ENCODE measurements at regions not wholly inside any gene's neighbourhood (a gene's known extent, or its start where the extent isn't known, plus 50 kb on each side); places are given as distances from the start of the nearest gene placed in this dataset.

DNA sequence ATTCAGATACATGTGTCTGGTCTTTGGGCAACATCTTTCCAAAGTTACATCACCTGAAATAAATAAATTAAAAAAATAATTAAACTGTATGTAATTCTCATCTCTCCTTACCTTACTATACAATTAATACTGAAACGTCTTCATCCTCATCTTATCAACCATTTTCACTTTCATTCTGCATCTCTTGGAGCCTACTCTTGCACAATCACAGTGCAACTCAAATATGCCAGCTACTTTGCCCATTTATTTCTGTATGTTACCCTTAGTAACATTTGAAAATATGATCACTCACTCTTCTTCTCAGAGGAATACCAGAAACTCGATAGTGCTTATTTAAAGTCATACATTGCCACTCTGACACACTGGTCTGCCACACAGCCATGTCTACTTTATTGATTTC lies 1357.1 kb upstream of the CADM2 start:
- Histone ChIP-seq H3K14ac (ENCODE audit: insufficient read depth, low read length) (no peak overlapping the region), H3K4me1 (ENCODE audit: insufficient read depth, low read length) (no peaks in the 10 kb centered on the region), H3K79me2 (ENCODE audit: insufficient read depth, low read length) (no peaks in the 10 kb centered on the region), H4K20me1 (ENCODE audit: control insufficient read depth, insufficient read depth, insufficient read length) (no peaks in the 10 kb centered on the region), H3K9me3 (ENCODE audit: control insufficient read depth, low read depth, low read length) (no peaks in the 10 kb centered on the region), H2BK20ac (ENCODE audit: low read depth, low read length, poor library complexity, severe bottlenecking) (no peak overlapping the region), H3K18ac (ENCODE audit: insufficient read length, low read depth, low read length) (no peak overlapping the region), H3K27me3 (ENCODE audit: insufficient read depth, low read length) (no peaks in the 10 kb centered on the region), H2BK5ac (ENCODE audit: insufficient read length, low read length) (no peak overlapping the region), H2BK120ac (ENCODE audit: low read depth, low read length, poor library complexity, severe bottlenecking) (no peak overlapping the region), H4K91ac (ENCODE audit: insufficient read length, low read depth, low read length) (no peak overlapping the region), H2AFZ (ENCODE audit: low read length) (no peak overlapping the region), H4K8ac (replicated peaks; ENCODE audit: insufficient read length, low read depth, low read length) (no peak overlapping the region), H2BK12ac (ENCODE audit: insufficient read length, low read depth, low read length) (no peak overlapping the region), H3K56ac (ENCODE audit: insufficient read length, low read depth, low read length) (no peak overlapping the region), H2AK5ac (ENCODE audit: insufficient read length, low read length) (no peak overlapping the region), H3K9ac (ENCODE audit: extremely low read depth, insufficient read length, low read length) (no peak overlapping the region), H3T11ph (ENCODE audit: low read length) (no peak overlapping the region), H3K4me2 (ENCODE audit: insufficient read depth, insufficient read length, low read length) (no peak overlapping the region), H3K23me2 (ENCODE audit: insufficient read length, low read depth, low read length, poor library complexity, severe bottlenecking) (no peaks in the 10 kb centered on the region), H2BK15ac (ENCODE audit: low read depth, low read length) (no peak overlapping the region), H3K79me1 (ENCODE audit: insufficient read depth, low read depth, low read length, poor library complexity, severe bottlenecking) (no peaks in the 10 kb centered on the region), H4K5ac (ENCODE audit: insufficient read length, low read depth, low read length) (no peak overlapping the region), H3K27ac (ENCODE audit: insufficient read length, low read depth, low read length) (no peak overlapping the region), H3K4ac (ENCODE audit: low read depth, low read length) (no peak overlapping the region), H3K23ac (ENCODE audit: insufficient read length, low read depth, low read length) (no peak overlapping the region)
- peaks cover 0 to 7% (median 7%) of the 10 kb centered on the region in 3 experiments; a peak in 3 of 7 replicates for H3K36me3 Mint-ChIP-seq (ENCODE audit: insufficient read depth in 1 of 3, low read depth in 3 of 3)
- WGBS (ENCODE audit: extremely low coverage, insufficient read length, low lambda C conversion rate): 100% methylated on average over 1 of the region's 2 CpGs
- H3K9me3 Mint-ChIP-seq: peaks cover 6 to 8% of the 10 kb centered on the region in 2 experiments; a peak in 4 of 5 replicates
- no peaks in the 10 kb centered on the region for H3K27me3 Mint-ChIP-seq (ENCODE audit: low read depth)
- no peak for DNase-seq
- H3K4me1 Mint-ChIP-seq: peaks cover 6 to 18% of the 10 kb centered on the region in 2 experiments; a peak in 3 of 4 replicates
- H3K27ac Mint-ChIP-seq: no peak overlapping the region
- TF ChIP-seq, protein P1, sequence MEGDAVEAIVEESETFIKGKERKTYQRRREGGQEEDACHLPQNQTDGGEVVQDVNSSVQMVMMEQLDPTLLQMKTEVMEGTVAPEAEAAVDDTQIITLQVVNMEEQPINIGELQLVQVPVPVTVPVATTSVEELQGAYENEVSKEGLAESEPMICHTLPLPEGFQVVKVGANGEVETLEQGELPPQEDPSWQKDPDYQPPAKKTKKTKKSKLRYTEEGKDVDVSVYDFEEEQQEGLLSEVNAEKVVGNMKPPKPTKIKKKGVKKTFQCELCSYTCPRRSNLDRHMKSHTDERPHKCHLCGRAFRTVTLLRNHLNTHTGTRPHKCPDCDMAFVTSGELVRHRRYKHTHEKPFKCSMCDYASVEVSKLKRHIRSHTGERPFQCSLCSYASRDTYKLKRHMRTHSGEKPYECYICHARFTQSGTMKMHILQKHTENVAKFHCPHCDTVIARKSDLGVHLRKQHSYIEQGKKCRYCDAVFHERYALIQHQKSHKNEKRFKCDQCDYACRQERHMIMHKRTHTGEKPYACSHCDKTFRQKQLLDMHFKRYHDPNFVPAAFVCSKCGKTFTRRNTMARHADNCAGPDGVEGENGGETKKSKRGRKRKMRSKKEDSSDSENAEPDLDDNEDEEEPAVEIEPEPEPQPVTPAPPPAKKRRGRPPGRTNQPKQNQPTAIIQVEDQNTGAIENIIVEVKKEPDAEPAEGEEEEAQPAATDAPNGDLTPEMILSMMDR (conservative IDR thresholded peaks at IDR 0.05): no peak
- no peak overlapping the region for H3K4me3 Mint-ChIP-seq
